ENCODE measurements at regions not wholly inside any gene's neighbourhood (a gene's known extent, or its start where the extent isn't known, plus 50 kb on each side); places are given as distances from the start of the nearest gene placed in this dataset.

DNA sequence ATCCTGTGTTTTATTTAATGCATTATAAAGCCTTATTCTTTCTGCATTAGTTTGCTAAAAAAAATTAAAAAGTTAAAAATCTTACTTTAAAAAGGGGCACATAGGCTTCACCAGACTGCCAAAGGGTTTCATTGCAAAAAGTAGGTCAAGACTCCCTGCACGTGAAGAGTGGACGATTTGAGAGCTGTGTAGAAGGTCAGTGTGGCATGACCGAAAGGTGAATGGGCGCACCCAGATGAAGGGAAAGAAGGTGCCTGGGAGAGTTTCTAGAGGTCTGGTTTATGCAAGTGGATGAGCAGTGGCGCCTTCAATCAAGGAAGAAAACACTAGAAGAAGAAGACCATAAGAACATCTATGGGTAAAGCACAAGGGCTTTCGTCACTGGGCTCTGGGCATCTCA lies 111.0 kb downstream of the SP3 start:
- TF ChIP-seq, protein P1, sequence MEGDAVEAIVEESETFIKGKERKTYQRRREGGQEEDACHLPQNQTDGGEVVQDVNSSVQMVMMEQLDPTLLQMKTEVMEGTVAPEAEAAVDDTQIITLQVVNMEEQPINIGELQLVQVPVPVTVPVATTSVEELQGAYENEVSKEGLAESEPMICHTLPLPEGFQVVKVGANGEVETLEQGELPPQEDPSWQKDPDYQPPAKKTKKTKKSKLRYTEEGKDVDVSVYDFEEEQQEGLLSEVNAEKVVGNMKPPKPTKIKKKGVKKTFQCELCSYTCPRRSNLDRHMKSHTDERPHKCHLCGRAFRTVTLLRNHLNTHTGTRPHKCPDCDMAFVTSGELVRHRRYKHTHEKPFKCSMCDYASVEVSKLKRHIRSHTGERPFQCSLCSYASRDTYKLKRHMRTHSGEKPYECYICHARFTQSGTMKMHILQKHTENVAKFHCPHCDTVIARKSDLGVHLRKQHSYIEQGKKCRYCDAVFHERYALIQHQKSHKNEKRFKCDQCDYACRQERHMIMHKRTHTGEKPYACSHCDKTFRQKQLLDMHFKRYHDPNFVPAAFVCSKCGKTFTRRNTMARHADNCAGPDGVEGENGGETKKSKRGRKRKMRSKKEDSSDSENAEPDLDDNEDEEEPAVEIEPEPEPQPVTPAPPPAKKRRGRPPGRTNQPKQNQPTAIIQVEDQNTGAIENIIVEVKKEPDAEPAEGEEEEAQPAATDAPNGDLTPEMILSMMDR (IDR thresholded peaks at IDR 0.05) = no peak
- no peak for TF ChIP-seq POLR2A (IDR thresholded peaks at IDR 0.05)
